Peyer's patch (tissue), 4 donors: ENCODE measurements at regions not wholly inside any gene's neighbourhood (a gene's known extent, or its start where the extent isn't known, plus 50 kb on each side); places are given as distances from the start of the nearest gene placed in this dataset.

Source experiments
- POLR2A ChIP-seq, 2 donors: fragments of 450-650 bp; IDR thresholded peaks; one replicate each; pipeline ENCODE4 v1.5.1; 2017; ENCODE audit warnings: antibody characterized with exemption in 2 of 2, mild to moderate bottlenecking in 2 of 2, moderate library complexity in 2 of 2
- TF ChIP-seq, protein P1 (sequence below), 6 experiments: fragments of 450-650 bp in 4 of 6; fragments of 200-600 bp in 2 of 6; sonication (generic) in 1 of 6; IDR thresholded peaks; one replicate each; pipeline ENCODE4 v1.5.1; 2017 to 2019; ENCODE audit warnings: antibody characterized with exemption in 6 of 6, mild to moderate bottlenecking in 3 of 6, moderate library complexity in 1 of 6

DNA sequence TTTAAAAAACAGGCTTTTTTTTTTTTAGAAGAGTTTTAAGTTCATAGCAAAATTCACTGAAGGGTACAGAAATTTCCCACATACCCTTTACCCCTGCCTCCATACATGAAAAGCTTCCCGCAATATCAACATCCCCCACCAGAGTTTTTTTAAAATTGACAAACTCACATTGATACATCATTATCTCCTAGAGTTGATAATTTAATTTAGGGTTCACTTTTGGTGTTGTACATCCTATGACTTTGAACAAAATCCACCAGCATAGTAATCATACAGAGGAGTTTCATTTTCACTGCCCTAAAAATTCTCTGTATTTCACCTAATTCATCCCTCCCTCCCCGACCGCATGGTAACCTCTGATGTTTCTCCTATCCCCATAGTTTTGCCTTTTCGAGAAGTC is 53.6 kb upstream of the KCNK2 start:
- TF ChIP-seq, protein P1, sequence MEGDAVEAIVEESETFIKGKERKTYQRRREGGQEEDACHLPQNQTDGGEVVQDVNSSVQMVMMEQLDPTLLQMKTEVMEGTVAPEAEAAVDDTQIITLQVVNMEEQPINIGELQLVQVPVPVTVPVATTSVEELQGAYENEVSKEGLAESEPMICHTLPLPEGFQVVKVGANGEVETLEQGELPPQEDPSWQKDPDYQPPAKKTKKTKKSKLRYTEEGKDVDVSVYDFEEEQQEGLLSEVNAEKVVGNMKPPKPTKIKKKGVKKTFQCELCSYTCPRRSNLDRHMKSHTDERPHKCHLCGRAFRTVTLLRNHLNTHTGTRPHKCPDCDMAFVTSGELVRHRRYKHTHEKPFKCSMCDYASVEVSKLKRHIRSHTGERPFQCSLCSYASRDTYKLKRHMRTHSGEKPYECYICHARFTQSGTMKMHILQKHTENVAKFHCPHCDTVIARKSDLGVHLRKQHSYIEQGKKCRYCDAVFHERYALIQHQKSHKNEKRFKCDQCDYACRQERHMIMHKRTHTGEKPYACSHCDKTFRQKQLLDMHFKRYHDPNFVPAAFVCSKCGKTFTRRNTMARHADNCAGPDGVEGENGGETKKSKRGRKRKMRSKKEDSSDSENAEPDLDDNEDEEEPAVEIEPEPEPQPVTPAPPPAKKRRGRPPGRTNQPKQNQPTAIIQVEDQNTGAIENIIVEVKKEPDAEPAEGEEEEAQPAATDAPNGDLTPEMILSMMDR (IDR thresholded peaks at IDR 0.05) = no peak
- TF ChIP-seq POLR2A (IDR thresholded peaks at IDR 0.05) = no peak
